Adrenal gland (tissue), 9 donors: ENCODE measurements at regions not wholly inside any gene's neighbourhood (a gene's known extent, or its start where the extent isn't known, plus 50 kb on each side); places are given as distances from the start of the nearest gene placed in this dataset.

Experiments
- DNase-seq, 7 donors: peaks; one replicate each; pipeline ENCODE4 v3.0.0-alpha.2; 2019 to 2020
- H3K27ac ChIP-seq, 5 donors: fragments of 200-600 bp; sonication (generic) in 4 of 5; 1 replicate in 3 of 5; 2 replicates in 2 of 5; pipeline versions ENCODE4 v1.5.1 to v1.8.0; 2016 to 2020; ENCODE audit warnings: mild to moderate bottlenecking in 1 of 5
- H3K27me3 ChIP-seq: fragments of 200-600 bp; 2 replicates; pipeline ENCODE4 v1.8.0; 2021
- H3K36me3 ChIP-seq, 2 donors: fragments of 200-600 bp; replicated peaks in 1 of 2; 1 replicate in 1 of 2; 2 replicates in 1 of 2; pipeline versions ENCODE4 v1.5.1 to v1.8.0; 2018 to 2022
- H3K4me1 ChIP-seq, 2 donors: fragments of 200-600 bp; replicated peaks in 1 of 2; 1 replicate in 1 of 2; 2 replicates in 1 of 2; pipeline versions ENCODE4 v1.5.1 to v1.8.0; 2018 to 2021
- H3K4me3 ChIP-seq, 4 donors: fragments of 200-600 bp; sonication (generic) in 3 of 4; one replicate each; pipeline ENCODE4 v1.5.1; 2016 to 2018
- H3K9me3 ChIP-seq, 3 donors: fragments of 200-600 bp; sonication (generic) in 1 of 3; replicated peaks in 1 of 3; 1 replicate in 2 of 3; 2 replicates in 1 of 3; pipeline versions ENCODE4 v1.5.1 to v1.8.0; 2016 to 2021
- POLR2A ChIP-seq, 2 donors: fragments of 450-650 bp; IDR thresholded peaks; one replicate each; pipeline ENCODE4 v1.6.1; 2017; ENCODE audit warnings: antibody characterized with exemption in 2 of 2, mild to moderate bottlenecking in 2 of 2, moderate library complexity in 1 of 2
- WGBS, 4 donors: extraction: QIAGEN DNeasy Blood & Tissue Kit in 2 of 4; methylation state at CpG; one replicate each; pipeline versions ENCODE4 v1.1.5 to v1.1.7; 2013 to 2017; 5-methylcytosine and 5-hydroxymethylcytosine counted together
- intact Hi-C, 2 donors: fragments of 100-400 bp; cut with DNase I; formaldehyde crosslinking; loops; one replicate each; pipeline versions ENCODE4 v1.14.1 to v1.15.0; 2022 to 2023
- TF ChIP-seq, protein P1 (sequence below), 6 experiments: fragments of 450-650 bp in 4 of 6; fragments of 200-600 bp in 2 of 6; sonication (generic) in 1 of 6; IDR thresholded peaks; 1 replicate in 5 of 6; 2 replicates in 1 of 6; pipeline versions ENCODE4 v1.5.1 to v1.8.0; 2016 to 2021; ENCODE audit warnings: antibody characterized with exemption in 6 of 6, mild to moderate bottlenecking in 2 of 6, moderate library complexity in 1 of 6
- donor health status: healthy with polysubstance abuse.
- donor health status: Bipolar disorder and iron deficiency.
- donor health status: DM: yes; HTN: yes; CAD: no.
- donor health status: DM: no; HTN: no; CAD: no.
- donor health status: DM: no; HTN: no; CAD: no.

- TF ChIP-seq, protein P1, sequence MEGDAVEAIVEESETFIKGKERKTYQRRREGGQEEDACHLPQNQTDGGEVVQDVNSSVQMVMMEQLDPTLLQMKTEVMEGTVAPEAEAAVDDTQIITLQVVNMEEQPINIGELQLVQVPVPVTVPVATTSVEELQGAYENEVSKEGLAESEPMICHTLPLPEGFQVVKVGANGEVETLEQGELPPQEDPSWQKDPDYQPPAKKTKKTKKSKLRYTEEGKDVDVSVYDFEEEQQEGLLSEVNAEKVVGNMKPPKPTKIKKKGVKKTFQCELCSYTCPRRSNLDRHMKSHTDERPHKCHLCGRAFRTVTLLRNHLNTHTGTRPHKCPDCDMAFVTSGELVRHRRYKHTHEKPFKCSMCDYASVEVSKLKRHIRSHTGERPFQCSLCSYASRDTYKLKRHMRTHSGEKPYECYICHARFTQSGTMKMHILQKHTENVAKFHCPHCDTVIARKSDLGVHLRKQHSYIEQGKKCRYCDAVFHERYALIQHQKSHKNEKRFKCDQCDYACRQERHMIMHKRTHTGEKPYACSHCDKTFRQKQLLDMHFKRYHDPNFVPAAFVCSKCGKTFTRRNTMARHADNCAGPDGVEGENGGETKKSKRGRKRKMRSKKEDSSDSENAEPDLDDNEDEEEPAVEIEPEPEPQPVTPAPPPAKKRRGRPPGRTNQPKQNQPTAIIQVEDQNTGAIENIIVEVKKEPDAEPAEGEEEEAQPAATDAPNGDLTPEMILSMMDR (IDR thresholded peaks at IDR 0.05): no peak
- no peak for TF ChIP-seq POLR2A (IDR thresholded peaks at IDR 0.05)
- Histone ChIP-seq H3K27me3 (no peaks in the 10 kb centered on the region), H3K4me3 (no peak overlapping the region), H3K4me1 (no peaks in the 10 kb centered on the region), H3K27ac (no peak overlapping the region), H3K36me3 (no peaks in the 10 kb centered on the region), H3K9me3 (no peaks in the 10 kb centered on the region)
- intact Hi-C loops: no loop called here
- 67 to 82% (median 73%) methylated on average over 2 of the region's 2 CpGs for WGBS, 4 donors
- DNase-seq: no peak
These were observed 537.3 kb upstream of the TGFBR2 start for GRCh38 chr3:30069056-30069455.

DNA sequence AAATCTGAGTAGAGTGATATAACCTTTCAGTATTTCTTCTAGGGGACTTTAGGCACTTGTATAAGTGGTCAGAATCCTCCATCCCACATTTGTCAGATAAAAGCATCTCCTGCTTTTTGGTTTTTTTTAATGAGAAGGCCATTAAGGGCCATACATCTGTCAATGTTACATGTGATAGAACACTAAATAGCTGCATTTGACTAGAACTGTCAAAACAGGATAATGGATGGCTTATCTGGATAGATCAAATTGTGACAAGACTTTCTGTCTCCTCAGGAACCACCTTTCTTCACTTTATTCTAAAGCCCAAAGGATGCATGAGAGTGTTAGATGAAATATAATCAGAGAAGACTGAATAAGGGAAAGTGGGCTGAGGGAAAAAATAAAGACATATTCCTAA lies 533.4 kb upstream of the TGFBR2 start:
- no peaks in the 10 kb centered on the region for H3K4me1 ChIP-seq
- no peak overlapping the region for H3K27ac ChIP-seq
- no peaks in the 10 kb centered on the region for H3K36me3 ChIP-seq
- TF ChIP-seq, protein P1 (IDR thresholded peaks at IDR 0.05): no peak
- TF ChIP-seq POLR2A (IDR thresholded peaks at IDR 0.05): no peak
- H3K4me3 ChIP-seq: no peak overlapping the region
- no peaks in the 10 kb centered on the region for H3K27me3 ChIP-seq
- no peaks in the 10 kb centered on the region for H3K9me3 ChIP-seq
- intact Hi-C loops: no loop called here
- no peak for DNase-seq

DNA sequence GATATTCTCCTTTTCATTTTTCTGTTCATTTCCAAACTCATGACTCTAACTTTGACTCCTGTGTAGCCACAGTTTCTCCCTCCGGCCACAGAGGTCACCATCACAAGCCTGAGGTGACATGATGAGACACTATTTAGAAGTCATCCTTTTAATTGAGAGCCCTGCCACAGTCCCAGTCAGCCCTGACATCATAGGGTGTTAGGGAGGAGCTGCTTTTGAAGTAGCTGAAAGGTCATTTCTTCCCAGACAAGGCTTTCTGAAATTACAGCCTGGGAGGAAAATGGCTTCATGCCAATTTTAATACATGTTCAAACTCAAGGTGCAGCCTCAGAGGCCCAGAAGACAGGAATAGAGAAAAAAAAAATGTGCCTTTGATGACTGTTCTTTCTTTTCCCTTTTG lies 532.8 kb upstream of the TGFBR2 start:
- Histone ChIP-seq H3K36me3 (no peaks in the 10 kb centered on the region), H3K4me3 (no peak overlapping the region), H3K4me1 (no peaks in the 10 kb centered on the region), H3K9me3 (no peaks in the 10 kb centered on the region), H3K27ac (no peak overlapping the region), H3K27me3 (no peaks in the 10 kb centered on the region)
- WGBS, 4 donors: 39 to 64% (median 57%) methylated on average over 1 of the region's 1 CpG
- no peak for DNase-seq
- intact Hi-C loops: no loop called here
- TF ChIP-seq POLR2A (IDR thresholded peaks at IDR 0.05): no peak
- TF ChIP-seq, protein P1 (IDR thresholded peaks at IDR 0.05): no peak

DNA sequence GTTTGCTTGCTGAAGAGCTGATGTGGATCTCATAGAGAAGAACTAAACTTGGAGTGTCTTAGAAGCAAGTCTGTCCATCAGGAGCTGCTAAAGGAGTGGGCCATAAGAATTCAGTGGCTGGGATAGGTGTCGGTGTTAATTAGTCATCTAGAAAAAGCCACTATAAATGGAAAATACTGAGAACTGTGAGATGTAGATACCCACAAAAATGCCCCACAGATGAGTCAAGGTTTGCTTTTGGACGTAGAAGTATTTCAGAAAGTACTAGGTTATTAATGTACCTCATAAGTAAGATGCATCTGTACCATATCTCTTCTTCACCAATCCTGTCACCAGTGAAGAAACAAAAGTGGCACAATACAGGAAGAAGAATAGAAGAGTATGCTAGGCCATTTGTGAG lies 530.9 kb upstream of the TGFBR2 start:
- 86 to 94% (median 92%) methylated on average over 2 of the region's 2 CpGs for WGBS, 4 donors
- DNase-seq: no peak
- H3K4me3 ChIP-seq: no peak overlapping the region
- no peaks in the 10 kb centered on the region for H3K4me1 ChIP-seq
- H3K36me3 ChIP-seq: no peaks in the 10 kb centered on the region
- H3K27ac ChIP-seq: no peak overlapping the region
- intact Hi-C loops: no loop called here
- H3K9me3 ChIP-seq: no peaks in the 10 kb centered on the region
- H3K27me3 ChIP-seq: no peaks in the 10 kb centered on the region
- no peak for TF ChIP-seq POLR2A (IDR thresholded peaks at IDR 0.05)
- TF ChIP-seq, protein P1 (IDR thresholded peaks at IDR 0.05): no peak
